Stimulated activated naive CD8-positive, alpha-beta T cell treated with anti-CD3 and anti-CD28 coated beads, Interleukin-15, Interleukin-2, amounts not matched to agents 100 ng/mL and 50 ng/mL, for 24 hours (primary cell): ENCODE measurements at regions not wholly inside any gene's neighbourhood (a gene's known extent, or its start where the extent isn't known, plus 50 kb on each side); places are given as distances from the start of the nearest gene placed in this dataset.
A peak's percentile ranks its signal among the peaks of the same experiment; 100 is the strongest.
"Not testable (repeated sequence)": the region's sequence is repeated elsewhere in the genome, so short reads cannot be mapped to it uniquely, and the experiment has no call there.

Experiments used
- H3K27ac Mint-ChIP-seq: one replicate; pipeline ENCODE4 v1.8.0; 2021; ENCODE audit warnings: mild to moderate bottlenecking, mixed read lengths
- H3K27me3 Mint-ChIP-seq: one replicate; pipeline ENCODE4 v1.8.0; 2021; ENCODE audit warnings: mixed read lengths
- H3K36me3 Mint-ChIP-seq: one replicate; pipeline ENCODE4 v1.8.0; 2021; ENCODE audit warnings: low read depth, mixed read lengths
- H3K4me1 Mint-ChIP-seq: one replicate; pipeline ENCODE4 v1.8.0; 2021; ENCODE audit warnings: low read depth, mixed read lengths
- H3K4me3 Mint-ChIP-seq: one replicate; pipeline ENCODE4 v1.8.0; 2021; ENCODE audit warnings: mild to moderate bottlenecking, mixed read lengths
- H3K9me3 Mint-ChIP-seq: one replicate; pipeline ENCODE4 v1.8.0; 2021; ENCODE audit warnings: mixed read lengths

GRCh38 chr13:42417626-42418025 is 145.7 kb downstream of the AKAP11 start:
- H3K36me3 Mint-ChIP-seq = peaks cover 38% of the 10 kb centered on the region
- H3K9me3 Mint-ChIP-seq = peaks cover 4% of the 10 kb centered on the region
- H3K4me3 Mint-ChIP-seq = no peak overlapping the region
- peak overlapping the region; percentile 68 for H3K27ac Mint-ChIP-seq
- peaks cover 55% of the 10 kb centered on the region for H3K4me1 Mint-ChIP-seq
- no peaks in the 10 kb centered on the region for H3K27me3 Mint-ChIP-seq

GRCh38 chr13:42418184-42418583 is 146.2 kb downstream of the AKAP11 start:
- peaks cover 40% of the 10 kb centered on the region for H3K36me3 Mint-ChIP-seq
- H3K27me3 Mint-ChIP-seq = no peaks in the 10 kb centered on the region
- no peak overlapping the region for H3K4me3 Mint-ChIP-seq
- peak overlapping the region; percentile 52 for H3K27ac Mint-ChIP-seq
- peaks cover 9% of the 10 kb centered on the region for H3K9me3 Mint-ChIP-seq
- H3K4me1 Mint-ChIP-seq = peaks cover 50% of the 10 kb centered on the region

GRCh38 chr13:42420304-42420703 is 148.4 kb downstream of the AKAP11 start:
- H3K36me3 Mint-ChIP-seq = peaks cover 46% of the 10 kb centered on the region
- H3K27me3 Mint-ChIP-seq = no peaks in the 10 kb centered on the region
- H3K27ac Mint-ChIP-seq = peak overlapping the region; percentile 60
- peaks cover 41% of the 10 kb centered on the region for H3K4me1 Mint-ChIP-seq
- H3K4me3 Mint-ChIP-seq = peak overlapping the region; percentile 0
- H3K9me3 Mint-ChIP-seq = peaks cover 14% of the 10 kb centered on the region

GRCh38 chr13:42422681-42423080 is 150.7 kb downstream of the AKAP11 start:
- peaks cover 37% of the 10 kb centered on the region for H3K4me1 Mint-ChIP-seq

GRCh38 chr13:42424182-42424581 is 149.8 kb upstream of the TNFSF11 start:
- H3K27ac Mint-ChIP-seq = no peak overlapping the region
- H3K4me3 Mint-ChIP-seq = no peak overlapping the region
- peaks cover 14% of the 10 kb centered on the region for H3K9me3 Mint-ChIP-seq
- no peaks in the 10 kb centered on the region for H3K27me3 Mint-ChIP-seq
- H3K36me3 Mint-ChIP-seq = peaks cover 35% of the 10 kb centered on the region
- peaks cover 23% of the 10 kb centered on the region for H3K4me1 Mint-ChIP-seq

More at GRCh38 chr13:42422681-42423080, 150.7 kb downstream of the AKAP11 start:
- Mint-ChIP-seq H3K36me3 (peaks cover 46% of the 10 kb centered on the region), H3K4me3 (no peak overlapping the region), H3K27me3 (no peaks in the 10 kb centered on the region), H3K9me3 (peaks cover 14% of the 10 kb centered on the region), H3K27ac (no peak overlapping the region)

- Mint-ChIP-seq H3K27me3 (no peaks in the 10 kb centered on the region), H3K27ac (no peak overlapping the region), H3K4me3 (no peak overlapping the region), H3K9me3 (peaks cover 53% of the 10 kb centered on the region), H3K36me3 (peaks cover 52% of the 10 kb centered on the region), H3K4me1 (peaks cover 5% of the 10 kb centered on the region)
These were observed 128.6 kb upstream of the TNFSF11 start for GRCh38 chr13:42445354-42445753.

- not testable (repeated sequence) for H3K27ac Mint-ChIP-seq, H3K4me3 Mint-ChIP-seq, H3K4me1 Mint-ChIP-seq, H3K27me3 Mint-ChIP-seq
- Mint-ChIP-seq H3K9me3 (peaks cover 51% of the 10 kb centered on the region), H3K36me3 (peaks cover 45% of the 10 kb centered on the region)
These were observed 127.4 kb upstream of the TNFSF11 start for GRCh38 chr13:42446597-42446996.

- Mint-ChIP-seq H3K4me1 (peaks cover 10% of the 10 kb centered on the region), H3K27ac (no peak overlapping the region)
These were observed 120.8 kb upstream of the TNFSF11 start for GRCh38 chr13:42453091-42453645.

GRCh38 chr13:42454749-42455148 is 119.2 kb upstream of the TNFSF11 start:
- peaks cover 7% of the 10 kb centered on the region for H3K4me1 Mint-ChIP-seq
- peaks cover 4% of the 10 kb centered on the region for H3K9me3 Mint-ChIP-seq
- H3K36me3 Mint-ChIP-seq = peaks cover 10% of the 10 kb centered on the region
- H3K27me3 Mint-ChIP-seq = no peaks in the 10 kb centered on the region
- no peak overlapping the region for H3K27ac Mint-ChIP-seq
- H3K4me3 Mint-ChIP-seq = no peak overlapping the region

More at GRCh38 chr13:42453091-42453645, 120.8 kb upstream of the TNFSF11 start:
- Mint-ChIP-seq H3K36me3 (peaks cover 9% of the 10 kb centered on the region), H3K9me3 (peaks cover 9% of the 10 kb centered on the region), H3K27me3 (no peaks in the 10 kb centered on the region), H3K4me3 (no peak overlapping the region)

GRCh38 chr13:42458193-42458592 is 115.8 kb upstream of the TNFSF11 start:
- Mint-ChIP-seq H3K9me3 (peaks cover 22% of the 10 kb centered on the region), H3K4me3 (no peak overlapping the region), H3K36me3 (peaks cover 36% of the 10 kb centered on the region), H3K27ac (no peak overlapping the region), H3K4me1 (peaks cover 6% of the 10 kb centered on the region), H3K27me3 (no peaks in the 10 kb centered on the region)

- H3K4me1 Mint-ChIP-seq = peaks cover 20% of the 10 kb centered on the region
- no peak overlapping the region for H3K4me3 Mint-ChIP-seq
- H3K9me3 Mint-ChIP-seq = peaks cover 21% of the 10 kb centered on the region
- no peaks in the 10 kb centered on the region for H3K27me3 Mint-ChIP-seq
- H3K27ac Mint-ChIP-seq = no peak overlapping the region
- peaks cover 48% of the 10 kb centered on the region for H3K36me3 Mint-ChIP-seq
These were observed 107.8 kb upstream of the TNFSF11 start for GRCh38 chr13:42466123-42466522.

GRCh38 chr13:42466609-42467008 is 107.3 kb upstream of the TNFSF11 start:
- no peaks in the 10 kb centered on the region for H3K27me3 Mint-ChIP-seq
- no peak overlapping the region for H3K27ac Mint-ChIP-seq
- no peak overlapping the region for H3K4me3 Mint-ChIP-seq
- peaks cover 44% of the 10 kb centered on the region for H3K36me3 Mint-ChIP-seq
- peaks cover 20% of the 10 kb centered on the region for H3K4me1 Mint-ChIP-seq
- peaks cover 17% of the 10 kb centered on the region for H3K9me3 Mint-ChIP-seq

- Mint-ChIP-seq H3K36me3 (peaks cover 17% of the 10 kb centered on the region), H3K27me3 (no peaks in the 10 kb centered on the region), H3K9me3 (peaks cover 2% of the 10 kb centered on the region), H3K4me3 (peak overlapping the region; percentile 4), H3K4me1 (peaks cover 34% of the 10 kb centered on the region), H3K27ac (peak overlapping the region; percentile 89)
These were observed 99.0 kb upstream of the TNFSF11 start for GRCh38 chr13:42474954-42475353.

- Mint-ChIP-seq H3K27ac (no peak overlapping the region), H3K4me3 (no peak overlapping the region), H3K9me3 (no peaks in the 10 kb centered on the region), H3K27me3 (no peaks in the 10 kb centered on the region), H3K4me1 (peaks cover 37% of the 10 kb centered on the region), H3K36me3 (peaks cover 17% of the 10 kb centered on the region)
These were observed 96.3 kb upstream of the TNFSF11 start for GRCh38 chr13:42477596-42478190.

GRCh38 chr13:42478531-42479156 is 95.3 kb upstream of the TNFSF11 start:
- Mint-ChIP-seq H3K36me3 (peaks cover 17% of the 10 kb centered on the region), H3K4me1 (peaks cover 37% of the 10 kb centered on the region), H3K27me3 (no peaks in the 10 kb centered on the region), H3K4me3 (no peak overlapping the region), H3K27ac (peak overlapping the region; percentile 1), H3K9me3 (no peaks in the 10 kb centered on the region)
